LNCAP (cell line): ENCODE measurements at regions not wholly inside any gene's neighbourhood (a gene's known extent, or its start where the extent isn't known, plus 50 kb on each side); places are given as distances from the start of the nearest gene placed in this dataset.

Experiments
- CTCF ChIP-seq: fragments of 450-650 bp; IDR thresholded peaks from 2 replicates; pipeline ENCODE4 v1.5.1; 2017; ENCODE audit warnings: mild to moderate bottlenecking

GRCh38 chr2:58853420-58853819 lies 612.3 kb upstream of the FANCL start:
- no peak for TF ChIP-seq CTCF

DNA sequence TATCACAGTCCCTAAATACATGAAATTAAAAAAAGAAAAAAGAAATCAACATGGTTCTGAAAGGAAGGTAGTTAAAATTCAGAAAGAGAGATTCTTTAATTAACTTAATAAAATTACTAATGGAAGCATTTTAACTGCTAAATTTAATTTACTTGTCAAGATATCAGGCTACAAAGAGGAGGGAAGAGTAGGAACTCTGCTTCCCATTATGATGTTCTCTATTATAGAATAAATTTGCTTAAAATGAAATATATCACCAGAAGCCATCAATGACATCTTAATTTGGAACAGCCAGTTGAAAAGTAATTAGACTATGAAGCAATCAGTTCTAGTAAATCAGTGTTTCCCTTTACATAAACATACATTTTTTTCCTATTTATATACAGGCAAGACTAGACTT lies 611.8 kb upstream of the FANCL start:
- TF ChIP-seq CTCF: no peak

DNA sequence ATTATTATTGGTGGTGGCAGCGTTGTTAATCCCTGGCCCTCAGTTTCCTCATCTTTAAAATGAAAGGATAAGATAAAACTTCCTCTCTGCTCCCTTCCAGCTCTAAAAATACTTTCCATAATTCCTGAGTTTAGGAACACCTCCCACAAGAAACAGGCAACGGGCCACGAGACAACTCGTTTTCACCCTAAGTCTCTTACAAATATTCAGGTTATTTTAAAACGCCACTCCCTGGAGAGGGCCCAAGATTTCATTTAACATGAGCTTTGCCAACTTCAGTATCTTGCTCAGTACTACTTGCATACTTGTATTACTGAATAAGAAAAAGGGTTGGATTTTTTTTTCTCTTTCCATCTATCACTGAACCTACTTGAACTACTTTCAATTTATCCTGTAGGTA lies 611.1 kb upstream of the FANCL start:
- no peak for TF ChIP-seq CTCF

DNA sequence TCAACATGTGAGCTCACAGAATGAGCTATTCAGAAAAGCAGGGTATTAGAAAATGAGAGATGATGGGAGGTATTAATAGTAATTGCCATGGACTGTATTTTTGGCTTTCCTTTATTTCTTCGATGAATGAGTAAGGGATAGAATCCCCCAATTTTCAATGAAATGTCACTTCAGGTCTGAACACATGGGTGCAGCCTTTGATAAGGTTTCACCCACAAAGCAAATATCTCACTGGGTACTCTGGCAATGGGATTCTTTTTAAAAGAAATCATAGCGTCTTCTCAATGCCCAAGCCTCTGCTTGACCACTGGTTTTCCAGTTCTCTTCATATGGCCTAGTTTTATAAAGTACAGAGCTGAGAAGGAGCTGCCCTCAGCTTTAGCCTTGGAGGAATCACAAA lies 610.5 kb upstream of the FANCL start:
- no peak for TF ChIP-seq CTCF

- TF ChIP-seq CTCF: no peak
These were observed 603.9 kb upstream of the FANCL start for GRCh38 chr2:58845011-58845410.

DNA sequence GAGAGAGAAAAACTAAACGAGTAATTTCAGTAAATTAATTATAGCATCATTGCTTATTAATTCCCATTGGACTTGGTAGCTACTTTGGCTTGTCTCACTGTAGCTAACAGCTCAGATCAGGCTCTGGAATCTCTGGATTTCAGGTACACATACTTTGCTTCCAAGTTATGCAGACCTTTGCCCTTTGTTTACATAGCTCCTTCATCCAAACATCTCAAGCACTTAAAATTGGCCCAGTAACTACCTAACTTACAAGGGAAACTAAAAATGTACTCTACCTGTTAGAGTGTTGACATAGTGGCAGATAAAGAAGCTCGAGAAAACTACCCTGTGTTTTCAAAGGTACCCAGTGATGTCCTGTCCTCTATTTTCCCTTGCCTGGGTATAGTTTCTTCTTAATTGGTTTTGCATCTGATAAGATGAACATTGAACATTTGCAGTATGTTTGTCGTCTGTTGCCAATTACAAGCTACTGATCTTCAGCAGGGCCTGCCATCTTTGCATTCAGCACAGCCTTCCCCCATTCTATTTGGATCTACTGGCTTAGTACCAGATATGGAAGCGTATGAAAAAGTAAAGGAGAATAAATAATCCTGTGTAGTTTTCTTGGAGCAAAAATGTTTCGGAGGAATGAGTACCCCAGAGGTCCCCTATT lies 601.5 kb upstream of the FANCL start:
- TF ChIP-seq CTCF: no peak

- no peak for TF ChIP-seq CTCF
These were observed 593.3 kb upstream of the FANCL start for GRCh38 chr2:58834404-58834803.

DNA sequence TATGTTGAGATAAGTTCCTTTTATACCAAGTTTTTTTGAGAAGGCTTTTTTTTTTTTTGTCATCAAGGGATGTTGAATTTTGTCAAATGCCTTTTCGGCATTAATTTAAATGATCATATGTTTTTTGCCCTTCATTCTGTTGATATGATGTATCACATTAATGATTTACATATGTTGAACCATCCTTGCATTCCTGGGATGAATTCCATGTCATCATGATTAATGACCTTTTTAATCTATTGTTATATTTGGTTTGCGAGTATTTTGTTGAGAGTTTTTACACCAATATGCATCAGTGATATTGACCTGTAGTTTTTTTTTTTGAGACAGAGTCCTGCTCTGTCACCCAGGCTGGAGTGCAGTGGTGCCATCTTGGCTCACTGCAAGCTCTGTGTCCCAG lies 585.7 kb upstream of the FANCL start:
- TF ChIP-seq CTCF: no peak
